Natural killer cell (primary cell): ENCODE measurements at regions not wholly inside any gene's neighbourhood (a gene's known extent, or its start where the extent isn't known, plus 50 kb on each side); places are given as distances from the start of the nearest gene placed in this dataset.

Experiments
- ATAC-seq, 3 donors: fragments of 150-1000 bp in 2 of 3; fragments of 200-7000 bp in 1 of 3; cut with Tn5 transposase; 1 replicate in 1 of 3; 2 replicates in 2 of 3; pipeline ENCODE4 v1.10.0; 2021; ENCODE audit warnings: mild to moderate bottlenecking in 2 of 3, moderate library complexity in 2 of 3
- DNase-seq, 2 donors: peaks; one replicate each; pipeline versions ENCODE4 v3.0.0 to v3.0.0-alpha.2; 2013 to 2021; ENCODE audit warnings: mixed read lengths in 1 of 2
- H3K27ac ChIP-seq: one replicate; pipeline ENCODE4 v1.5.1; 2013; ENCODE audit warnings: mild to moderate bottlenecking, low read length
- H3K27me3 ChIP-seq: one replicate; pipeline ENCODE4 v1.6.1; 2013; ENCODE audit warnings: low read length; ENCODE audit not compliant: control insufficient read depth, insufficient read depth
- H3K36me3 ChIP-seq: one replicate; pipeline ENCODE4 v1.6.1; 2013; ENCODE audit warnings: low read length; ENCODE audit not compliant: control insufficient read depth, insufficient read depth
- H3K4me1 ChIP-seq: one replicate; pipeline ENCODE4 v1.6.1; 2013; ENCODE audit warnings: low read length; ENCODE audit not compliant: control insufficient read depth, insufficient read depth
- H3K4me3 ChIP-seq: one replicate; pipeline ENCODE4 v1.5.1; 2013; ENCODE audit warnings: low read length
- H3K9me3 ChIP-seq: one replicate; pipeline ENCODE4 v1.6.1; 2013; ENCODE audit warnings: low read length; ENCODE audit not compliant: control insufficient read depth, insufficient read depth
- H3K27ac Mint-ChIP-seq, 2 donors: one replicate each; pipeline ENCODE4 v1.8.0; 2022; ENCODE audit warnings: mild to moderate bottlenecking in 2 of 2, mixed read lengths in 2 of 2, moderate library complexity in 1 of 2
- H3K27me3 Mint-ChIP-seq, 2 donors: one replicate each; pipeline ENCODE4 v1.8.0; 2022; ENCODE audit warnings: low read depth in 2 of 2, mixed read lengths in 2 of 2
- H3K36me3 Mint-ChIP-seq: one replicate; pipeline ENCODE4 v1.8.0; 2022; ENCODE audit warnings: mixed read lengths
- H3K4me1 Mint-ChIP-seq, 2 donors: one replicate each; pipeline ENCODE4 v1.8.0; 2022; ENCODE audit warnings: mixed read lengths in 2 of 2
- H3K4me3 Mint-ChIP-seq: one replicate; pipeline ENCODE4 v1.8.0; 2022; ENCODE audit warnings: mild to moderate bottlenecking, moderate library complexity, mixed read lengths
- H3K9me3 Mint-ChIP-seq, 2 donors: one replicate each; pipeline ENCODE4 v1.8.0; 2022; ENCODE audit warnings: mixed read lengths in 2 of 2
- WGBS: methylation state at CpG from one replicate; pipeline ENCODE4 v1.1.7; 2013; ENCODE audit warnings: missing lambda C conversion rate; ENCODE audit not compliant: insufficient coverage; 5-methylcytosine and 5-hydroxymethylcytosine counted together
- intact Hi-C: fragments of 100-400 bp; cut with micrococcal nuclease; formaldehyde crosslinking; loops from one replicate; pipeline ENCODE4 v1.14.2; 2022
- TF ChIP-seq, protein P1 (sequence below): fragments of 200-600 bp; IDR thresholded peaks from one replicate; pipeline ENCODE4 v1.8.0; 2022; ENCODE audit warnings: antibody characterized with exemption

DNA sequence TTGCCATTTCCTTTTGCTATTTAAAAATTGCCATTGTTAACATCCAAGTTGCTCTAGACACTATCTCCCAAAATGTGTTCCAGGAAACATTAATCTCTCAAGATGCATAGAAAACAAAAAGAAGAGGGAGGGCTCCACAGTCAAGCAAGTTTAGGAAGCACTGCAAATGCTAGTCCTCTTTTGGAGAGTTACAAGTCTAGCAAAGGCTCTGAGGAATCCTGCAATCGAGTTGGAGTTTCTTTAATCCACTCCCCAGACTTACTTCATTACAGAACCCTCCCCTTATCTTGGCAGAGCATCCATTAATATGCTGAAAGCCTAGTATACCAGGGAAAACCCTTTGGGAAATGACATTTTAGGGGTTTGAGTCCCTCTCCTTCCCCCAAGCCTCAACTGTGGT lies 147.9 kb downstream of the SYF2 start:
- Mint-ChIP-seq H3K27me3 (peaks cover 50 to 60% of the 10 kb centered on the region in 2 donors), H3K36me3 (no peaks in the 10 kb centered on the region), H3K4me3 (no peak overlapping the region), H3K4me1 (peaks cover 16 to 31% of the 10 kb centered on the region in 2 donors), H3K9me3 (no peaks in the 10 kb centered on the region), H3K27ac (no peak overlapping the region)
- DNase-seq, result no peak
- TF ChIP-seq, protein P1, sequence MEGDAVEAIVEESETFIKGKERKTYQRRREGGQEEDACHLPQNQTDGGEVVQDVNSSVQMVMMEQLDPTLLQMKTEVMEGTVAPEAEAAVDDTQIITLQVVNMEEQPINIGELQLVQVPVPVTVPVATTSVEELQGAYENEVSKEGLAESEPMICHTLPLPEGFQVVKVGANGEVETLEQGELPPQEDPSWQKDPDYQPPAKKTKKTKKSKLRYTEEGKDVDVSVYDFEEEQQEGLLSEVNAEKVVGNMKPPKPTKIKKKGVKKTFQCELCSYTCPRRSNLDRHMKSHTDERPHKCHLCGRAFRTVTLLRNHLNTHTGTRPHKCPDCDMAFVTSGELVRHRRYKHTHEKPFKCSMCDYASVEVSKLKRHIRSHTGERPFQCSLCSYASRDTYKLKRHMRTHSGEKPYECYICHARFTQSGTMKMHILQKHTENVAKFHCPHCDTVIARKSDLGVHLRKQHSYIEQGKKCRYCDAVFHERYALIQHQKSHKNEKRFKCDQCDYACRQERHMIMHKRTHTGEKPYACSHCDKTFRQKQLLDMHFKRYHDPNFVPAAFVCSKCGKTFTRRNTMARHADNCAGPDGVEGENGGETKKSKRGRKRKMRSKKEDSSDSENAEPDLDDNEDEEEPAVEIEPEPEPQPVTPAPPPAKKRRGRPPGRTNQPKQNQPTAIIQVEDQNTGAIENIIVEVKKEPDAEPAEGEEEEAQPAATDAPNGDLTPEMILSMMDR, result no peak
- no peaks in the 10 kb centered on the region for H3K36me3 ChIP-seq
- 67% methylated on average over 1 of the region's 1 CpG for WGBS
- no peak overlapping the region for H3K27ac ChIP-seq
- H3K4me3 ChIP-seq, result no peak overlapping the region
- ATAC-seq, result no peak
- no peaks in the 10 kb centered on the region for H3K27me3 ChIP-seq
- H3K4me1 ChIP-seq, result peaks cover 15% of the 10 kb centered on the region
- intact Hi-C loops, result no loop called here
- H3K9me3 ChIP-seq, result no peaks in the 10 kb centered on the region

DNA sequence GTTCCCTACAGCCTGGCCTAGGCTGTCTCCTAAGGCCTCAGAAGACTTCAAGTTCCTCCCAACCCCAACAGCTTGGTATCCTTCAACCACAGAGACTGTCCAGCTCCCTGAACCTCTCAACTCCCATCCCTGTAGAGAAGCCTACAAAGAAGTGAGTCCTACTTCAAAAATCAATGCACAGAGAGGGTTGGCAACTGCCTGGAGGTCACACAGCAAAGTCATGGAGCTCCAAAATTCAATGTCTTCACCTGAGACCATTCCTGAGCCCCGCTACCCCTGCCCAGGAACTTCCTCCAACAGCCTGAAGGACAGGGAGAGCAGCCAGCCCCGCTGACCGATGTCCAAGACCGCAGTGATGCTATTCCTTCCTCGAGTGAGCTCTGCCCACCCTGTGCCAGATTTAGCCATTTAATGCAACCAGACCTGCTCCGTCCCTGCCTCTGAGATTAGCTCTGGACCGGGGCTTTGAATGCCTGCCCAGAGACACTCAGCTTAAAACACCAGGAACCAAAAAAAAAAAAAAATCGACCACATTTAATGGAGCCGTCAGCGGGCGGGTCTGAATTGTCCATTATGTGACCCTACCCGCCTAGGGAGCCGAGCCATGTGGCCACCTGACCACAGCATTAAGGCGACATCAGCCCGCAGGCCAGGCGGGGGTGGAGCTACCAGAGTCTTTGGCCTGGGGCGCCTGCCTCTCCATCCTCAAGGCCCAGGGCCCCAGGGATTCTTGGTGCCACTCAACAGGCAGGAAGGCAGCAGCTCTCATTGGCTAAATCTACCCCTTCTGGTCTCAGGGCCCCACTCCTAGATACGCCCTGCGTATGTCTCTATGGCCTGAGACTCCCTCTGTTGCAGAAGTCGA lies 148.6 kb downstream of the SYF2 start:
- TF ChIP-seq, protein P1, result no peak
- intact Hi-C loops, result no loop called here
- WGBS, result 92% methylated on average over 20 of the region's 20 CpGs
- H3K27ac Mint-ChIP-seq, result no peak overlapping the region
- ATAC-seq, result no peak
- peaks cover 16 to 27% of the 10 kb centered on the region in 2 donors for H3K4me1 Mint-ChIP-seq
- Histone ChIP-seq H3K4me3 (no peak overlapping the region), H3K27ac (no peak overlapping the region), H3K4me1 (peaks cover 15% of the 10 kb centered on the region), H3K36me3 (no peaks in the 10 kb centered on the region), H3K27me3 (no peaks in the 10 kb centered on the region), H3K9me3 (no peaks in the 10 kb centered on the region)
- no peak overlapping the region for H3K4me3 Mint-ChIP-seq
- H3K36me3 Mint-ChIP-seq, result no peaks in the 10 kb centered on the region
- peaks cover 46 to 57% of the 10 kb centered on the region in 2 donors for H3K27me3 Mint-ChIP-seq
- DNase-seq, result no peak
- no peaks in the 10 kb centered on the region for H3K9me3 Mint-ChIP-seq

DNA sequence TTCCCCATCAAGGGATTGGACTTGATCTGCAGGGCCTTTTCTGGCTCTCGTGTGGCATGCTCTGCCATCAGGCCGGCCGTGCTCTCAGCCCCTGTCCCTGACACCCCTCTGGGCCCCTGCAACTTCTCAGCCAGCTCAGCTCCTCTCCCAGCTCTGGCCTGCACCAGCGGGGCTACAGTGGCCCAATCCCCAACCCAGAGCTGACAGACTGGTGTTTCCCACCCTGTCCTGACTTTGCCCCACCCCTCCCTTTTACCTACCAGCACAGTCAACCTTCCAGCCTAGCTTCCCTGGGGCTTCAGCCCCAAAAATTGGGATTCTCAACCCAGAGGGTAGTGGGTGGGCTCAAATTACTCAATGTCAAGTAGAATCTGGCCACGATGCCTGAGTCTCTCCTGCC lies 149.3 kb downstream of the SYF2 start:
- no peaks in the 10 kb centered on the region for H3K9me3 Mint-ChIP-seq

More for the DNA sequence above, 149.3 kb downstream of the SYF2 start:
- TF ChIP-seq, protein P1, result no peak
- Histone ChIP-seq H3K9me3 (no peaks in the 10 kb centered on the region), H3K36me3 (no peaks in the 10 kb centered on the region), H3K27me3 (no peaks in the 10 kb centered on the region), H3K4me3 (no peak overlapping the region), H3K4me1 (peaks cover 10% of the 10 kb centered on the region), H3K27ac (no peak overlapping the region)
- WGBS, result 91% methylated on average over 5 of the region's 5 CpGs
- intact Hi-C loops, result no loop called here
- H3K4me3 Mint-ChIP-seq, result no peak overlapping the region
- DNase-seq (no peak), ATAC-seq (no peak)
- peaks cover 16 to 20% of the 10 kb centered on the region in 2 donors for H3K4me1 Mint-ChIP-seq
- no peak overlapping the region for H3K27ac Mint-ChIP-seq
- peaks cover 40 to 52% of the 10 kb centered on the region in 2 donors for H3K27me3 Mint-ChIP-seq
- no peaks in the 10 kb centered on the region for H3K36me3 Mint-ChIP-seq
